ENCODE measurements at regions not wholly inside any gene's neighbourhood (a gene's known extent, or its start where the extent isn't known, plus 50 kb on each side); places are given as distances from the start of the nearest gene placed in this dataset.

- Histone ChIP-seq H4K20me1 (ENCODE audit: insufficient read depth, low read length) (no peaks in the 10 kb centered on the region), H3K27ac (ENCODE audit: low read depth in 1 of 2, low read length in 2 of 2) (no peak overlapping the region), H3K27me3 (ENCODE audit: control insufficient read depth in 2 of 2, insufficient read depth in 2 of 2, low read length in 2 of 2) (no peaks in the 10 kb centered on the region), H3K4me3 (replicated peaks in 1 of 3; ENCODE audit: low read depth in 2 of 3, low read length in 3 of 3) (no peak overlapping the region), H2AFZ (ENCODE audit: insufficient read depth, low read depth, low read length, poor library complexity, severe bottlenecking) (no peak overlapping the region), H3K4me1 (ENCODE audit: control insufficient read depth in 1 of 2, insufficient read depth in 2 of 2, low read length in 2 of 2) (no peaks in the 10 kb centered on the region), H3K79me2 (ENCODE audit: insufficient read depth, low read length) (no peaks in the 10 kb centered on the region), H3K9ac (ENCODE audit: insufficient read depth, low read length, poor library complexity, severe bottlenecking) (no peak overlapping the region), H3K36me3 (replicated peaks in 1 of 2; ENCODE audit: control insufficient read depth in 1 of 2, insufficient read depth in 2 of 2, low read length in 2 of 2) (no peaks in the 10 kb centered on the region), H3K4me2 (replicated peaks; ENCODE audit: extremely low read depth, low read length, poor library complexity, severe bottlenecking) (no peak overlapping the region), H3K9me3 (replicated peaks in 1 of 2; ENCODE audit: control insufficient read depth in 1 of 2, insufficient read depth in 1 of 2, low read length in 2 of 2) (no peaks in the 10 kb centered on the region)
- Mint-ChIP-seq H3K4me3 (no peak overlapping the region), H3K27ac (peak overlapping the region in 1 of 7 donors; percentile 32), H3K9me3 (peaks cover 0 to 3% (median 0%) of the 10 kb centered on the region in 7 donors), H3K4me1 (no peaks in the 10 kb centered on the region), H3K36me3 (no peaks in the 10 kb centered on the region), H3K27me3 (ENCODE audit: low read depth in 3 of 3) (peaks cover 2 to 5% (median 2%) of the 10 kb centered on the region in 3 donors)
- TF ChIP-seq CTCF (IDR thresholded peaks at IDR 0.05): no peak
- no peak for DNase-seq
- intact Hi-C loops (cut with micrococcal nuclease): no loop called here
Observed at GRCh38 chr4:55721651-55722050, 85.6 kb upstream of the NMU start.

- H3K36me3 Mint-ChIP-seq: no peaks in the 10 kb centered on the region
- H3K9ac ChIP-seq (ENCODE audit: insufficient read depth, low read length, poor library complexity, severe bottlenecking): no peak overlapping the region
- no peak overlapping the region for H3K27ac ChIP-seq (ENCODE audit: low read depth in 1 of 2, low read length in 2 of 2)
- H3K4me1 Mint-ChIP-seq: no peaks in the 10 kb centered on the region
- TF ChIP-seq CTCF (IDR thresholded peaks at IDR 0.05): no peak
- intact Hi-C loops (cut with micrococcal nuclease): no loop called here
- H3K4me3 Mint-ChIP-seq: no peak overlapping the region
- H3K27me3 ChIP-seq (ENCODE audit: control insufficient read depth in 2 of 2, insufficient read depth in 2 of 2, low read length in 2 of 2): no peaks in the 10 kb centered on the region
- 91% methylated on average over 5 of the region's 6 CpGs for WGBS (ENCODE audit: insufficient coverage)
- no peak for DNase-seq
- H3K36me3 ChIP-seq (replicated peaks in 1 of 2; ENCODE audit: control insufficient read depth in 1 of 2, insufficient read depth in 2 of 2, low read length in 2 of 2): no peaks in the 10 kb centered on the region
- peaks cover 0 to 3% (median 0%) of the 10 kb centered on the region in 7 donors for H3K9me3 Mint-ChIP-seq
- H3K4me1 ChIP-seq (ENCODE audit: control insufficient read depth in 1 of 2, insufficient read depth in 2 of 2, low read length in 2 of 2): no peaks in the 10 kb centered on the region
- H3K79me2 ChIP-seq (ENCODE audit: insufficient read depth, low read length): no peaks in the 10 kb centered on the region
- H3K9me3 ChIP-seq (replicated peaks in 1 of 2; ENCODE audit: control insufficient read depth in 1 of 2, insufficient read depth in 1 of 2, low read length in 2 of 2): no peaks in the 10 kb centered on the region
- peaks cover 2 to 5% (median 2%) of the 10 kb centered on the region in 3 donors for H3K27me3 Mint-ChIP-seq (ENCODE audit: low read depth in 3 of 3)
- H2AFZ ChIP-seq (ENCODE audit: insufficient read depth, low read depth, low read length, poor library complexity, severe bottlenecking): no peak overlapping the region
- no peaks in the 10 kb centered on the region for H4K20me1 ChIP-seq (ENCODE audit: insufficient read depth, low read length)
- peak overlapping the region in 1 of 7 donors; percentile 33 for H3K27ac Mint-ChIP-seq
- H3K4me3 ChIP-seq (replicated peaks in 1 of 3; ENCODE audit: low read depth in 2 of 3, low read length in 3 of 3): no peak overlapping the region
- H3K4me2 ChIP-seq (replicated peaks; ENCODE audit: extremely low read depth, low read length, poor library complexity, severe bottlenecking): no peak overlapping the region
Observed at GRCh38 chr4:55722132-55722531, 86.0 kb upstream of the NMU start.

Data from CD14-positive monocyte (primary cell).